ENCODE measurements at regions not wholly inside any gene's neighbourhood (a gene's known extent, or its start where the extent isn't known, plus 50 kb on each side); places are given as distances from the start of the nearest gene placed in this dataset.

DNA sequence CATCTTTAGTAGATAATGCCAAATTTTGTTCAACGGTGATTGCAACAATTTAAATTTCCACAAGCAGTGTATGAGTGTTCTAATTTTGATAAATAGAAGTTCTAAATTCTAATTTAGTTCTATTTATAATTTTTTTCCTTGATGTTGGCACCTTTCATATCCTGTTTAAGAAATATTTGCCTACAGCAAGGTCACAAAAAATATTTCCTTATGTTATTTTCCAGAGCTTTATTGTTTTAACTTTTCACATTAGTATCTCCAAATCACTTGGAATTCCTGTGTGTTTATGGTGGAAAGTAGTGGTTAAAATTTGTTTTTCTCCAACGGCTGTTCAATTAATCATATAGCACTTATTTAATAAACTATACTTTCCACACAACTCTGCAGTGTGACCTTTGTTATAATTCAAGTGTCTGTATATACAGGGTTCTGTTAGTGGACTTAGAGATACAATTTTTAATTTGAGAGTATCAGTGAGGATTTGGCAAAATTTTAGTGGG lies 94.3 kb upstream of the CD55 start:
- H3K4me2 ChIP-seq = no peak overlapping the region
- no TSS peak for BruUV-seq (replicated peaks)
- H3K9me2 ChIP-seq (ENCODE audit: insufficient read depth) = no peaks in the 10 kb centered on the region
- no peak for DNase-seq
- CTCF ChIA-PET = no interaction called here
- TF ChIP-seq EZH2 (IDR thresholded peaks at IDR 0.05; ENCODE audit: low read depth) = no peak
- TF ChIP-seq, protein P1, sequence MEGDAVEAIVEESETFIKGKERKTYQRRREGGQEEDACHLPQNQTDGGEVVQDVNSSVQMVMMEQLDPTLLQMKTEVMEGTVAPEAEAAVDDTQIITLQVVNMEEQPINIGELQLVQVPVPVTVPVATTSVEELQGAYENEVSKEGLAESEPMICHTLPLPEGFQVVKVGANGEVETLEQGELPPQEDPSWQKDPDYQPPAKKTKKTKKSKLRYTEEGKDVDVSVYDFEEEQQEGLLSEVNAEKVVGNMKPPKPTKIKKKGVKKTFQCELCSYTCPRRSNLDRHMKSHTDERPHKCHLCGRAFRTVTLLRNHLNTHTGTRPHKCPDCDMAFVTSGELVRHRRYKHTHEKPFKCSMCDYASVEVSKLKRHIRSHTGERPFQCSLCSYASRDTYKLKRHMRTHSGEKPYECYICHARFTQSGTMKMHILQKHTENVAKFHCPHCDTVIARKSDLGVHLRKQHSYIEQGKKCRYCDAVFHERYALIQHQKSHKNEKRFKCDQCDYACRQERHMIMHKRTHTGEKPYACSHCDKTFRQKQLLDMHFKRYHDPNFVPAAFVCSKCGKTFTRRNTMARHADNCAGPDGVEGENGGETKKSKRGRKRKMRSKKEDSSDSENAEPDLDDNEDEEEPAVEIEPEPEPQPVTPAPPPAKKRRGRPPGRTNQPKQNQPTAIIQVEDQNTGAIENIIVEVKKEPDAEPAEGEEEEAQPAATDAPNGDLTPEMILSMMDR (conservative IDR thresholded peaks at IDR 0.05) = no peak
- H4K20me1 ChIP-seq (ENCODE audit: insufficient read depth) = no peaks in the 10 kb centered on the region
- no peak overlapping the region for H3K27ac ChIP-seq
- H3F3A ChIP-seq (ENCODE audit: insufficient read depth, low read depth) = peaks cover 10% of the 10 kb centered on the region; the same call in 1 of the 2 replicates
- no peak overlapping the region for H3K4me3 ChIP-seq
- H3K27me3 ChIP-seq (ENCODE audit: insufficient read depth, low read depth) = no peaks in the 10 kb centered on the region
- H3K36me3 ChIP-seq (ENCODE audit: low read depth) = no peaks in the 10 kb centered on the region
- H2AFZ ChIP-seq = no peak overlapping the region
- intact Hi-C loops (cut with micrococcal nuclease; ENCODE audit: unreplicated experiment) = no loop called here
- POLR2A ChIA-PET (ENCODE audit: unreplicated experiment) = no interaction called here
- H3K9me3 ChIP-seq (ENCODE audit: insufficient read depth, low read depth) = peaks cover 4% of the 10 kb centered on the region; the same call in 1 of the 2 replicates
- no peaks in the 10 kb centered on the region for H3K79me2 ChIP-seq (ENCODE audit: low read depth)
- peaks cover 19% of the 10 kb centered on the region for H3K4me1 ChIP-seq (replicated peaks; ENCODE audit: insufficient read depth)

DNA sequence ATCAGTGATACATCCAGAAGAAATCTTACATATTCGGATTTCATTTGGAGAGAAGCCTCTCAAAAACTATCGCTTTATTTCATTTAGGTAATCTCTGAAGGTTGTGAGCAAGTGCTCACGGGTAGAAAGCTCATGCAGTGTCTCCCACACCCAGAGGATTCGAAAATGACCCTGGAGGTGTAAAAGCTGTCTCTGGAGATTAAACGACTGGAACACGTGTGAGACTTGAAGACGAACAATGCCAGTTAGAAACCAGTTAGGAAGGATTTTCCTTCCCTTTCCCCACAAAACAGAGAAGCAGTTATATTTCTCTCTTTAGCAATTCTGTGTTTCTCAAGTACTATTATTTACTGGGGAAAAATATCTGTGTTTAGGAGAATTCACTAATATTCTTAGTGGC lies 92.5 kb upstream of the CD55 start:
- POLR2A ChIA-PET (ENCODE audit: unreplicated experiment) = no interaction called here
- CTCF ChIA-PET = interaction anchor here (0.6 kb wide), 1 partner anchor 9 kb away, joined by 3 read pairs; no protein-coding TSS in a partner anchor
- no peak for DNase-seq

DNA sequence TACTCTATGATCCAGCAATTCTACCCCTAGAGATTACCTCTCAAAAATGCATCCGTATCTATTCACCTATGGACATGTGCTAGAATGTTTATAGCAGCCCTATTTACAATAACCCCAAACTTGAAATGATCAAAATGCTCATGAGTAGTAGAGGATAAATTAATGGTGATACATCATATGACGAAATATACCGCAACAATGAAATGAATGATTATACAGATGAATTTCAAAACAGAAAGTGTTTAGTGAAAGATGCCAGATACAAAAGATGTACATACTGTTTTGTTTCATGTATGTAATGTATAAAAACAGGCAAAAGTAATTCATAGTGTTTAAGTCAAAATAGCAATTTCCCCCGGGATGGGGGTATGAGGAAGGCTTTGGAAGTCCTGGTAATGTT lies 91.0 kb upstream of the CD55 start:
- Histone ChIP-seq H3K4me2 (no peak overlapping the region), H3K9me3 (ENCODE audit: insufficient read depth, low read depth) (0 out of 2 replicates have a peak, but pooled peaks cover 3% of the 10 kb centered on the region), H3K4me1 (replicated peaks; ENCODE audit: insufficient read depth) (peaks cover 18% of the 10 kb centered on the region), H3K27me3 (ENCODE audit: insufficient read depth, low read depth) (no peaks in the 10 kb centered on the region), H3F3A (ENCODE audit: insufficient read depth, low read depth) (peaks cover 16% of the 10 kb centered on the region), H2AFZ (no peak overlapping the region), H3K9me2 (ENCODE audit: insufficient read depth) (no peaks in the 10 kb centered on the region), H3K27ac (no peak overlapping the region), H3K79me2 (ENCODE audit: low read depth) (no peaks in the 10 kb centered on the region), H3K36me3 (ENCODE audit: low read depth) (no peaks in the 10 kb centered on the region), H4K20me1 (ENCODE audit: insufficient read depth) (no peaks in the 10 kb centered on the region), H3K4me3 (no peak overlapping the region)
- no peak for DNase-seq
- intact Hi-C loops (cut with micrococcal nuclease; ENCODE audit: unreplicated experiment) = no loop called here
- TF ChIP-seq, protein P1 (conservative IDR thresholded peaks at IDR 0.05) = no peak
- no peak for TF ChIP-seq EZH2 (IDR thresholded peaks at IDR 0.05; ENCODE audit: low read depth)
- ChIA-PET POLR2A (ENCODE audit: unreplicated experiment) (no interaction called here), CTCF (no interaction called here)
- no TSS peak for BruUV-seq (replicated peaks)

More for the DNA sequence above, 92.5 kb upstream of the CD55 start:
- Histone ChIP-seq H2AFZ (no peak overlapping the region), H3K9me3 (ENCODE audit: insufficient read depth, low read depth) (peaks cover 7% of the 10 kb centered on the region; the same call in 1 of the 2 replicates), H3K4me1 (replicated peaks; ENCODE audit: insufficient read depth) (peaks cover 18% of the 10 kb centered on the region), H3K36me3 (ENCODE audit: low read depth) (no peaks in the 10 kb centered on the region), H3K4me2 (no peak overlapping the region), H3K4me3 (no peak overlapping the region), H3K27me3 (ENCODE audit: insufficient read depth, low read depth) (no peaks in the 10 kb centered on the region), H3K79me2 (ENCODE audit: low read depth) (no peaks in the 10 kb centered on the region), H3F3A (ENCODE audit: insufficient read depth, low read depth) (peaks cover 16% of the 10 kb centered on the region), H3K9me2 (ENCODE audit: insufficient read depth) (no peaks in the 10 kb centered on the region), H3K27ac (no peak overlapping the region), H4K20me1 (ENCODE audit: insufficient read depth) (no peaks in the 10 kb centered on the region)
- intact Hi-C loops (cut with micrococcal nuclease; ENCODE audit: unreplicated experiment) = no loop called here
- BruUV-seq (replicated peaks) = no TSS peak
- TF ChIP-seq, protein P1 (conservative IDR thresholded peaks at IDR 0.05) = no peak
- no peak for TF ChIP-seq EZH2 (IDR thresholded peaks at IDR 0.05; ENCODE audit: low read depth)

All from PC-9 (cell line).